Stimulated activated CD8-positive, alpha-beta memory T cell treated with anti-CD3 and anti-CD28 coated beads, Interleukin-15, amount 100 ng/mL, for 24 hours (primary cell): ENCODE measurements at regions not wholly inside any gene's neighbourhood (a gene's known extent, or its start where the extent isn't known, plus 50 kb on each side); places are given as distances from the start of the nearest gene placed in this dataset.

Source experiments
- DNase-seq: peaks from one replicate; pipeline ENCODE4 v3.0.0-alpha.2; 2020; ENCODE audit warnings: low read depth

DNA sequence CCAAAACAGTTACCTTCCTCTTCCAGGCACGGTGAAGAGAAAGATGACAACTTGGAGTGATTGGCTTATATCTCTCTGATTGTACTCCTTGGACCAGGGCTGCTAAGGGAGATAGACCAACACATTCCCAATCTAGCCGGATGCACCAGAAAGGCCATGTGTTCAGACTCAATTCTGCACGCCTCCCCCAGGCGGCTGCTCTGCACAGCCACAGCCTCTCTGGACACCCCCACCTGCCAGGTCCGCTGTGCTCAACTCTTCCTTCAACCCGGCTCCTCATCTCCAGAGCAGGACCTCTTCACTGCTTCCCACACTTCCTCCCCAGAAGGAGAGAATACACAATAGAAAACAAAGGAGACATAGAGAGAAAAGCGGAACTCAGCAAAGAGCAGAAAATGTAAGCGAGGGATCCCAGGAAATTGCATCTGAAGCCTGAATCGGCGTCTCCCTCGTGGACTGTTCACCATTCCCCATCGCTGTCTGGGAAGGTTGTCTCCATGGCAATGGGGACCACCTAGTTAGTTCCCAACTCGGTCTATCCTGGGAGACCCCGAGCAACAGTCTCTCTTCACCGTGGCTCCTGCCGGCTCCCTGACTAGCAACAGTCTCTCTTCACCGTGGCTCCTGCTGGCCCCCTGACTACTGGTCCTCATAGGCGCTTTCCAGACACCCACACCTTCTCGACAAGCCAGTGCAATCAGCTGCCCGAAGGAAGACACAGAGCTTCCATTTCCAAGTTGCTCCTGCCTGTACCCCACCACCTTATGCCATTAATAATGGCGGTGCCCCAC lies 361.7 kb upstream of the MYT1L start:
- DNase-seq = no peak

DNA sequence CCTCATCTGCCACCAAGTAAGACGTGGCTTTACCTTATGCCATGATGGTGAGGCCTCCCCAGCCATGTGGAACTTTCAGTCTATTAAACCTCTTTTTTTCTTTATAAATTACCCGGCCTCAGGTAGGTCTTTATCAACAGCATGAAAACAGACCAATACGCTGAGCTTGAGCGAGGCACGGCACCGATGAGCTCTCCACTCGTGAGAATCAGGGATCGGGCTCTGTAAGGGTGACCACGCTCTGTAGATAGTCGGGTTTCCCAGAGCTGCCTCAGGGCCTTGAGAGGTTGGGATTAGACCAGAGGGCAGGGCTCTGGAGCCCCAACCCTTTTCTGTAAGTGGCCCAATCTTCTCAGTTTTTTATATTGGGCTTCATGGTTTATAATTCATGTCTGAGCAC lies 360.3 kb upstream of the MYT1L start:
- no peak for DNase-seq

- no peak for DNase-seq
Observed at GRCh38 chr2:2690985-2691384, 359.9 kb upstream of the MYT1L start.

- no peak for DNase-seq
Observed at GRCh38 chr2:2689306-2689705, 358.2 kb upstream of the MYT1L start.

DNA sequence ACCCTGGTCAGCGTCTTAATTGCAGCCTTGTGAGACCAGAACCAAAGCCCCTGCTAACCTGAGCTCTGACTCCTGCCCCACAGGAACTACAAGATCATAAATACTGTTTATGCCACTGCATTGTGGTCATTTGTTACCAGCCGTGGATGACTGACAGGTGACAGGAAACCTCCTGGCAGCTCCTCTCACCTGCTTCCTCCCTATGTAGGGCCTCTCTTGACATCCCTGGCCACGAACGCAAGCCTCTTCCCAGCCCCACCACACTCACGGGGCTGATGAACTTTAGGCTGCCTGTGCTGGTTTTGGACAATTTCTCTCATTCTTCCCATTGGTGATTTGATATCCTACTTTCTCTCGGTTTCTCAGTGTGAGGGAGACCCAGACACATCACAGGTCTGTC lies 357.2 kb upstream of the MYT1L start:
- no peak for DNase-seq

DNA sequence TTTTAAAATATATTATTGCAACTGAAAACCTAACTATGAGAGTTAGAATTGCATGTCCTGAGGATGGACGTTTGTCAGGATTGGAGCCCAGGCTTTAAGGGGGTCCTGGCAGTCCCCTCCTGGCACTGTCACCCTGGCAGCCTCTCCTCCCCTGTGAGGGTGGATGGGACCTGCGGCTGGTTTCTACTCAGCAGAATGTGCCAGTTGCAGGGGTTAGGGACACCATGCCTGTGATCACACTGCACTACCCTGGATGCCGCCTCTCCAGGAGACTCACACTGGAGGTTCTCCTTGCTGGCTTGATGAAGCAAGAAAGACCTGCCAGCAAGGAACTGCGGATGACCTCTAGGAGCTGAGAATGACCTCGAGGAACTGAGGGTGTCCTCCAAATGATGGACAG lies 356.7 kb upstream of the MYT1L start:
- DNase-seq = no peak

DNA sequence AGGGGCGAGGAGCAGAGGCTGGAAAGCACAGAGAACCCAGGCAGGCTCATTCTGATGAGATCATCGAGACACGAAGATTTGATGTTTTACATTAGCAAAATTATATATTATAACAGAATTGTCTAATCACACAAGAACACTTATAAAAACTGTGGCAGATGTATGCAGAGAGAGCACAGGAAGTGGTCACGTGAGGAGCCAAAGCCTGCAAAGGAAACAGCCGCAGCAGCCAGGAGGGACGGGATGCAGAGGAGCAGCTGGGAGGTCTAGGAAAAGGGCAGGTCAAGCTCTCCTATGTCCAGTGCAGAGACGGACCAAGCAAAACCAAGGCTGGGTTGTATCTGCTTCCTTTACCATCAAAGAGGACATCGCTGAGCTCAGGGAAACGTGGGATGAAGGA lies 355.1 kb upstream of the MYT1L start:
- DNase-seq = no peak

- DNase-seq = no peak
Observed at GRCh38 chr2:2683606-2684224, 352.6 kb upstream of the MYT1L start.

DNA sequence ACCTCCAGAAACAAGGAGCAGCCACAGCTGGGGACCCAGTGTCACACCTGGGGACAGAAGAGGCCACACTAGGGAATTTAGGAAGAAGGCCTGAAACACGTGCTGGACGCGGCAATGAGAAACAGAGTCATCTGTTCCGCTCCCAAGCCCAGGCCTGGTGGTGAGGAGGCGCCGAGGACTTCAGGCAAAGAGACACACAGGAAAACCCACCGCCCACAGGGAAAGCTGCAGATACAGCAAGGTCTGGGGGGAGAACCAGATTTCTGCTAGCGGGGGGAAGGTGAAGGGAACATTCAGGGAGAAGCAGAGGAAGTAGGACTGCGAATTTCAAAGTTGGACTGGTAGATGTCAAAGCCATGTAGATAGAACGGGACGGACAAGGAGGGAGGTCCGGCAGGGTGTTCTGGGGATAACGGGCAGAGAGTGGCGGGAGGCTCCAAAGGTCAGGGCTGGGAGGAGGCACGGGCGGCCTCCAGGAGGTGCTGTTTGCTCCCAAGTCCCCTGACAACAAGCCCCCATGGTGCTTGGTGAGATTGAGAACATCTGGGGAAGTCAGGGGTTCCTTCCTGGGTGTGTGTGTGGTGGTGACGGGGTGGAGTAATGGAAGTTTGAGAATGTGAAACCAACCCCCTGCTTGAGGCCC lies 351.7 kb upstream of the MYT1L start:
- DNase-seq = no peak

DNA sequence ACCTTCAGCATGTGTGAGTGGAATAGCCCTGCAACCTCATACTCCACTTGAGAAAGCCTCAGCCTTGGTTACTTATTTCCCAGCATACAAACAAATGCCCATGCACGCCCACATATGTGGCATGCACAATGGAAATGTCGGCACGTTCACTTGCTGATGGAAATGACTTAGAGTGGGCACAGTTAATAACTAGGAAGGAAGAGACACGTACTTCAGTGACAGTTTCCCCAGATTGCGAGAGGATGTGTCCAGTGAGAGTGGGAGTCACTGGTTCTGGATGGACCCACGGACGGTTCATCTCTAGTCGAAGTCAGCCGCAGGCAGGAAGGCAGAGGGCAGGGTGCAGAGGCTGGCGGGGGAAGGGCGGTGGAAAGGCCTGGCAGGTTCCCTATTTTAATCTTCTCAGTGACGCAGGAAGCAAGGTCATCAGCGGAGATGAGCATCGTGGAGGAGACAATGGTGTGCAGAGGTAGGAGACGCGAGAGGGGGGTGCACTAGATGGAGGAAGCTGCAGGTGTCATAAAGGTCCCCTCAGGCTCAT lies 350.7 kb upstream of the MYT1L start:
- DNase-seq = no peak

GRCh38 chr2:2681085-2681484 lies 350.0 kb upstream of the MYT1L start:
- DNase-seq = no peak

- no peak for DNase-seq
Observed at GRCh38 chr2:2674831-2675230, 343.8 kb upstream of the MYT1L start.

GRCh38 chr2:2673406-2673805 lies 342.3 kb upstream of the MYT1L start:
- DNase-seq = no peak

GRCh38 chr2:2672249-2672648 lies 341.2 kb upstream of the MYT1L start:
- no peak for DNase-seq

GRCh38 chr2:2671826-2672225 lies 340.8 kb upstream of the MYT1L start:
- no peak for DNase-seq

- DNase-seq = no peak
Observed at GRCh38 chr2:2669316-2669715, 338.2 kb upstream of the MYT1L start.

DNA sequence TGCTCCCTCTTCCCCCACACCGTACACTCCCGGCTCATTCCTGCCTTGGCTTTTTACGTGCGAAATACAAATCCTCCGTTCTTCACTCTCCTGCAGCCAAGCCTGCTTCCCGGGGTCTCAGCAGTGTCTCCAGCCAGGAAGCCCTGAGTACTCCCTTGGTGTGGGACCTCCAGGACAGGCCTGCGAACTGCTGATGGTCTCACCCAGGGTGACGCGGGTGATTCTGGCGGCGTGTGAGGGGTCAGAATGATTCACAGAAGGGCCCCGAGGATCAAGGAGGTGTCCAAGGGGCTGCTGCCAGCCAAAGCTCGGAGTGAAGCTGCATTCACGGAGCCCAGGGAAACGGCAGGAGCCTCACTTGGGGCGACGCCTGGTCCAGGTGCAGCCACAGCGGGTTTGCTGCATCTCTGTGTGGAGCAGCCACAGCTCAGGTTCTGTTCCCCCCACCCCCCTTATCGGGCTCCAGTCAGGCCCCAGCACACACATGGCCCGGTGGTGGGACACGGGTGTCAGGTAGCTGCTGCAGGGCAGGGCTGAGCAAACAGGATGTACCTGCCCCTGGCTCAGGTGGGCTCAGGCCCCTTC lies 337.7 kb upstream of the MYT1L start:
- no peak for DNase-seq

DNA sequence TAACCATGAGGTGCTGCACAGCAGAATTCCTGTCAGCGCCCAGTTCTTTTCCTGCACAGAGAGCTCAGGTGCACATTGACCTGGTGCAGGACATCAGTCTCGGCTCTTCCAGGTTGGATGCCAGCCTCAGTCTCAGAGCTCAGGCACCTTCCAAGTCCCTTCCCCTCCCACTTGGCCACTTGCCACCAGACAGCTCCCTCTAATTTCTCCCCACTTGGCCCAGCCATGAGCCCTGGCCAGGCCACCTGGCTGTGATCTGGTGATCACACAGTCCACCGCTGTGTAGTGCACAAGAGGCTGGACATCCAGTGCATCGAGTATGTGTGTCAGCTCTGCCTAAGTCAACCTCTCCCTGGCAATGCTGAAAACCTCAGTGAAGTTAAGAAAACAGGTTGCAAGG lies 336.6 kb upstream of the MYT1L start:
- DNase-seq = no peak

- no peak for DNase-seq
Observed at GRCh38 chr2:2665834-2666133, 334.7 kb upstream of the MYT1L start.

DNA sequence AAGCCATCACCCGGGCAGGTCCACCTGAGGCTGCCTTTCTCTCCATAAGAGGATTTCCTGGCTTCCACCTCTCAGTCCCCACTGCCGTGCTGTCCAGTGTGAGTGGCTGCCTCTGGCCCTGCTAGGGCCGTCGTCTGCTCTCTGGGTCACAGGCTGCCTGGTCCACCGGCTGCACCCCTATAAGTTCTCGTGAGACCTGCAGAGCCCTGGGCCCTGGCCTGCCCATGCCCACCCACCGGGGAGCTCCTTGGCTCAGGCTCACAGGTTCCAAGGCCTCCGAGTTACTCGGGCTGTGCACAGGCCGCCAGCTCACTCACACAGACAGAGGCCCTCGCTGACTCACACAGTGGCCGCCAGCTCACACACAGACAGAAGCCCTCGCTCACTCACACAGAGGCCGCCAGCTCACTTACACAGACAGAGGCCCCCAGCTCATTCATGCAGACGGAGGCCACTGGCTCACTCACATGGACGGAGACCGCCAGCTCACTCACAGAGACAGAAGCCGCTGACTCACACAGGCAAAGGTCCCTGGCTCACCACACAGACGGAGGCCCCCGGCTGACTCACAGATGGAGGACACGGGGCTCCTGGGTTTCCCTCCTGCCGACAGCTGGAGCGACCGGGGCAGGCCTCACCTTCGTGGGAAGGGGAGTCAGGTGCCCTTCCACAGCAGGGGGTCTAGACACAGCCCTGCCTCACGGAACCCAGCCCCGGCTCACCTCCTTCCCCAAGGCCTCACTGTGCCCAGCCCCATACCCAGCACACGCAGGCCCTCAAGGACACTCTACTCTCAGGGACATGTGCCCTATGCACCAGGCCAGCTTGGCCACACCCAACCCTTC lies 334.1 kb upstream of the MYT1L start:
- no peak for DNase-seq

GRCh38 chr2:2663401-2664036 lies 332.4 kb upstream of the MYT1L start:
- DNase-seq = no peak
